SU-DHL-6 (cell line): ENCODE measurements at regions not wholly inside any gene's neighbourhood (a gene's known extent, or its start where the extent isn't known, plus 50 kb on each side); places are given as distances from the start of the nearest gene placed in this dataset.

Experiments
- H2AFZ ChIP-seq: fragments of 200-600 bp; sonication (generic); 2 replicates; pipeline ENCODE4 v1.6.1; 2014; ENCODE audit warnings: low read depth, mild to moderate bottlenecking, moderate library complexity, mixed read lengths, antibody characterized with exemption, low read length; ENCODE audit not compliant: severe bottlenecking
- H3F3A ChIP-seq: fragments of 200-600 bp; shearing (Covaris generic); 2 replicates; pipeline ENCODE4 v1.6.0; 2016; ENCODE audit warnings: antibody characterized with exemption, mild to moderate bottlenecking; ENCODE audit not compliant: insufficient read depth
- H3K27ac ChIP-seq: fragments of 200-600 bp; sonication (generic); 2 replicates; pipeline ENCODE4 v1.5.1; 2016; ENCODE audit warnings: low read depth, mild to moderate bottlenecking, low read length, moderate library complexity, mixed read lengths
- H3K27me3 ChIP-seq: fragments of 200-600 bp; sonication (generic), shearing (Covaris generic); 2 replicates; pipeline ENCODE4 v1.6.0; 2014; ENCODE audit warnings: mild to moderate bottlenecking, low read length
- H3K36me3 ChIP-seq: fragments of 200-600 bp; sonication (generic); 2 replicates; pipeline ENCODE4 v1.6.1; 2014; ENCODE audit warnings: mild to moderate bottlenecking, low read length, mixed read lengths
- H3K4me2 ChIP-seq: fragments of 300-600, 200-600 bp; shearing (Covaris generic), sonication (generic); 2 replicates; pipeline ENCODE4 v1.6.0; 2014; ENCODE audit warnings: low read length, low read depth, mild to moderate bottlenecking; ENCODE audit not compliant: poor library complexity, severe bottlenecking
- H3K4me3 ChIP-seq: fragments of 200-600 bp; sonication (generic); 2 replicates; pipeline ENCODE4 v1.5.1; 2014; ENCODE audit warnings: antibody characterized with exemption, low read length, mild to moderate bottlenecking, mixed read lengths; ENCODE audit not compliant: insufficient read depth, poor library complexity, severe bottlenecking
- H3K79me2 ChIP-seq: fragments of 200-600 bp; sonication (generic); 2 replicates; pipeline ENCODE4 v1.6.1; 2014; ENCODE audit warnings: mild to moderate bottlenecking, low read length, moderate library complexity; ENCODE audit not compliant: insufficient read depth
- H3K9ac ChIP-seq: fragments of 200-600 bp; sonication (generic); 2 replicates; pipeline ENCODE4 v1.7.0; 2014; ENCODE audit warnings: mild to moderate bottlenecking, low read length
- H3K9me2 ChIP-seq: fragments of 200-600 bp; sonication (generic); replicated peaks from 2 replicates; pipeline ENCODE4 v1.6.1; 2014; ENCODE audit warnings: low read length; ENCODE audit not compliant: insufficient read depth
- H3K9me3 ChIP-seq: fragments of 200-600 bp; sonication (generic); 2 replicates; pipeline ENCODE4 v1.6.1; 2014; ENCODE audit warnings: low read length, mixed read lengths; ENCODE audit not compliant: insufficient read depth
- H4K20me1 ChIP-seq: fragments of 200-600 bp; sonication (generic); 2 replicates; pipeline ENCODE4 v1.6.1; 2014; ENCODE audit warnings: low read depth, mild to moderate bottlenecking, antibody characterized with exemption, low read length, moderate library complexity, mixed read lengths
- EZH2phosphoT487 ChIP-seq: fragments of 200-600 bp; sonication (generic), shearing (Covaris generic); conservative IDR thresholded peaks from 2 replicates; pipeline ENCODE4 v1.6.1; 2018; ENCODE audit warnings: mild to moderate bottlenecking, antibody characterized with exemption, low read length, moderate library complexity, mixed read lengths
- TF ChIP-seq, protein P1 (sequence below): fragments of 200-600 bp; sonication (generic); IDR thresholded peaks from one replicate; pipeline ENCODE4 v1.5.1; 2017; ENCODE audit warnings: antibody characterized with exemption, mild to moderate bottlenecking, low read length, moderate library complexity; ENCODE audit not compliant: insufficient read depth, poor library complexity, severe bottlenecking

DNA sequence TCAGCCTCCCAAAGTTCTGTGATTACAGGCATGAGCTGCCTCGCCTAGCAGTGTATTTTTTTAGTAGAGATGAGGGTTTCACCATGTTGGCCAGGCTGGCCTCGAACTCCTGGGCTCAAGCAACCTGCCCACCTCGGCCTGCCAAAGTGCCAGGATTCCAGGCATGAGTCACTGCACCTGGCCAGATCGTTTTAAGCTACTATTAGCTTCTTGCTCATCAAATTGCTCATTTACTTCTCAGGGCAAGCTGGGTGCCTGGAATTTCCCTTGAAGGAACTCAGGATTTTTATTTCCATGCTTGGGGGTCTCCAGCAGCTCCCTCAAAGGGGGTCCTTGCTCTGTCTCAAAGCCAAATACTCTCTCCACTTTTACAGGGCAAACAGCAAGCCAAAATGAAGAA lies 798.0 kb upstream of the AUTS2 start:
- Histone ChIP-seq H3K27ac (no peak overlapping the region), H3F3A (no peaks in the 10 kb centered on the region), H3K9me3 (no peaks in the 10 kb centered on the region), H3K36me3 (no peaks in the 10 kb centered on the region), H3K27me3 (no peaks in the 10 kb centered on the region), H3K4me2 (no peak overlapping the region), H4K20me1 (no peaks in the 10 kb centered on the region), H3K4me3 (no peak overlapping the region), H3K9ac (no peak overlapping the region), H3K79me2 (no peaks in the 10 kb centered on the region), H2AFZ (no peak overlapping the region), H3K9me2 (no peaks in the 10 kb centered on the region)
- TF ChIP-seq EZH2phosphoT487: no peak
- TF ChIP-seq, protein P1, sequence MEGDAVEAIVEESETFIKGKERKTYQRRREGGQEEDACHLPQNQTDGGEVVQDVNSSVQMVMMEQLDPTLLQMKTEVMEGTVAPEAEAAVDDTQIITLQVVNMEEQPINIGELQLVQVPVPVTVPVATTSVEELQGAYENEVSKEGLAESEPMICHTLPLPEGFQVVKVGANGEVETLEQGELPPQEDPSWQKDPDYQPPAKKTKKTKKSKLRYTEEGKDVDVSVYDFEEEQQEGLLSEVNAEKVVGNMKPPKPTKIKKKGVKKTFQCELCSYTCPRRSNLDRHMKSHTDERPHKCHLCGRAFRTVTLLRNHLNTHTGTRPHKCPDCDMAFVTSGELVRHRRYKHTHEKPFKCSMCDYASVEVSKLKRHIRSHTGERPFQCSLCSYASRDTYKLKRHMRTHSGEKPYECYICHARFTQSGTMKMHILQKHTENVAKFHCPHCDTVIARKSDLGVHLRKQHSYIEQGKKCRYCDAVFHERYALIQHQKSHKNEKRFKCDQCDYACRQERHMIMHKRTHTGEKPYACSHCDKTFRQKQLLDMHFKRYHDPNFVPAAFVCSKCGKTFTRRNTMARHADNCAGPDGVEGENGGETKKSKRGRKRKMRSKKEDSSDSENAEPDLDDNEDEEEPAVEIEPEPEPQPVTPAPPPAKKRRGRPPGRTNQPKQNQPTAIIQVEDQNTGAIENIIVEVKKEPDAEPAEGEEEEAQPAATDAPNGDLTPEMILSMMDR: no peak

DNA sequence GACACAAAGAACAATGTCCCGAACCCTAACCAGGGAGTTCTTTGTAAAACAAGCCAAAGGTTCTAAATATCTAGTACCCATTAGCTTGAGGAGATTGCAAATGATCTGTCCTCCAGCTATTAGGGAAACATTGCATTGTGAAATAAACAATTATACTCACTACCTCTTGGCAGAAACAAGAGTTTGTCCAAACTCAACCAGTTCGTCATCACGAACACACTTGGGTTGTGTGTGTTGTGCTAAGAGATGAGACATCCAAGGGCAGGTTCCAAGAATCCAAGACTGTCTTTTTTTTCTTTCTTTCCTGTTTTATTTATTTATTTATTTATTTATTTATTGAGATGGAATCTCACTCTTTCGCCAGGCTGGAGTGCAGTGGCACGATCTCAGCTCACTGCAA lies 793.1 kb upstream of the AUTS2 start:
- Histone ChIP-seq H3K36me3 (no peaks in the 10 kb centered on the region), H2AFZ (no peak overlapping the region), H3K27me3 (no peaks in the 10 kb centered on the region), H3K79me2 (no peaks in the 10 kb centered on the region), H3F3A (no peaks in the 10 kb centered on the region), H3K4me3 (no peak overlapping the region), H4K20me1 (no peaks in the 10 kb centered on the region), H3K4me2 (no peak overlapping the region), H3K9me3 (no peaks in the 10 kb centered on the region), H3K27ac (no peak overlapping the region), H3K9ac (no peak overlapping the region), H3K9me2 (no peaks in the 10 kb centered on the region)
- no peak for TF ChIP-seq EZH2phosphoT487
- TF ChIP-seq, protein P1: no peak

DNA sequence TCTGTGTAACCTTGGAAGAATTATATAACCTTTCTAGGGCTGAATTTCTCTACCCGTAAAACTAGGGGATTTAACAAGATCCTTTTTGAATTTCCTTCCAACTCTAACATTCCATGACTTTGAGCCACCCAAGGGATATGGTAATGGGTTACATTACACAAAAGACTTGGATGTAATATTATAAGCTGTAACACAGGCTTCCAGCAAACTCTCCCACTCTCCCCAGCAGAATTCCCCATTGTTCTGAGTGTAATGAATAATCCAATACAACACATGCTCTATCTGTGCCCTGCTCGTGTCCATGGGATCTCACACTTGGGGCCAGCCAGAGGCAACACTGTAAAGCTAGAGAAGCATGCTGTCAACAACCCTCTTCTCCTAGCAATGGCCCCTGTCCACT lies 790.6 kb upstream of the AUTS2 start:
- Histone ChIP-seq H3K79me2 (no peaks in the 10 kb centered on the region), H3K9me3 (no peaks in the 10 kb centered on the region), H3K27ac (no peak overlapping the region), H3K36me3 (no peaks in the 10 kb centered on the region), H2AFZ (no peak overlapping the region), H3K9ac (no peak overlapping the region), H3K4me2 (no peak overlapping the region), H3K27me3 (no peaks in the 10 kb centered on the region), H4K20me1 (no peaks in the 10 kb centered on the region), H3K4me3 (no peak overlapping the region), H3K9me2 (no peaks in the 10 kb centered on the region), H3F3A (no peaks in the 10 kb centered on the region)
- TF ChIP-seq, protein P1: no peak
- TF ChIP-seq EZH2phosphoT487: no peak

DNA sequence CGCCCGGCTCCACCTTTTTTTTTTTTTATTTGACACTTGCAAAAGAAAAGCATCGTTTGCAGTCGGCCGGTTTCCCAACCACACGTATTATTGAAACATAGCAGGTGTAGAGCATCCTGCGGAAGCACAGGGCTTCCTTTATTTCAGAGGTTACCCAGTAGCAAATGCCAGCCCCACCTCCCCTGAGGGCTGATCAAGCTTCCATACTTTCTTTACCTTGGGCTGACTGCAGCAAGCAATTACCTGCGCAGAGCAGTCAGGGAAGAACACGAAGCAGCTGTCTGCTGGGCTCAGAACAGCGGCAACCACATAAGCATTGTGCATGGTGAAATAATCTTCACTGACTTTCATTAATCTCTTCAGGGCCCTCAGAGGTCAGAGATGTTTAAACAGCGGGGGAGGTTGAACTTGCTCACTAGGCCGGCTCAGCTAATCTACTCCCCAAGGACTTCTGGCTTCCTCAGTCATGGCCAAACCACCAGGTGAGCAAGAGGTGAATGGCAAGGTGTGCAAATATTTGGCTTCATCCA lies 784.7 kb upstream of the AUTS2 start:
- Histone ChIP-seq H3K9me3 (no peaks in the 10 kb centered on the region), H2AFZ (no peak overlapping the region), H3K79me2 (no peaks in the 10 kb centered on the region), H3K4me2 (no peak overlapping the region), H4K20me1 (no peaks in the 10 kb centered on the region), H3K9ac (no peak overlapping the region), H3K9me2 (no peaks in the 10 kb centered on the region), H3K27me3 (no peaks in the 10 kb centered on the region), H3K36me3 (no peaks in the 10 kb centered on the region), H3K27ac (no peak overlapping the region), H3F3A (no peaks in the 10 kb centered on the region), H3K4me3 (no peak overlapping the region)
- TF ChIP-seq EZH2phosphoT487: no peak
- TF ChIP-seq, protein P1: no peak
